ENCODE measurements at regions not wholly inside any gene's neighbourhood (a gene's known extent, or its start where the extent isn't known, plus 50 kb on each side); places are given as distances from the start of the nearest gene placed in this dataset.

- H3K9me3 ChIP-seq (ENCODE audit: low read length): no peaks in the 10 kb centered on the region
- no peaks in the 10 kb centered on the region for H3K27me3 ChIP-seq (ENCODE audit: insufficient read depth, low read length)
- H3K4me3 ChIP-seq (ENCODE audit: low read length): no peak overlapping the region
- no peaks in the 10 kb centered on the region for H3K4me1 ChIP-seq (ENCODE audit: insufficient read depth, low read length)
- no peak overlapping the region for H2AFZ ChIP-seq (ENCODE audit: low read depth, low read length)
- H3K36me3 ChIP-seq (ENCODE audit: insufficient read depth, low read length): no peaks in the 10 kb centered on the region
Measured at GRCh38 chr4:176882206-176882605, 89.5 kb upstream of the VEGFC start.

- no peaks in the 10 kb centered on the region for H3K27me3 ChIP-seq (ENCODE audit: insufficient read depth, low read length)
- no peak overlapping the region for H3K4me3 ChIP-seq (ENCODE audit: low read length)
- no peaks in the 10 kb centered on the region for H3K4me1 ChIP-seq (ENCODE audit: insufficient read depth, low read length)
- H3K36me3 ChIP-seq (ENCODE audit: insufficient read depth, low read length): no peaks in the 10 kb centered on the region
- H2AFZ ChIP-seq (ENCODE audit: low read depth, low read length): no peak overlapping the region
- no peaks in the 10 kb centered on the region for H3K9me3 ChIP-seq (ENCODE audit: low read length)
Measured at GRCh38 chr4:176883108-176883550, 90.4 kb upstream of the VEGFC start.

GRCh38 chr4:176883681-176884418, 91.1 kb upstream of the VEGFC start:
- Histone ChIP-seq H3K9me3 (ENCODE audit: low read length) (no peaks in the 10 kb centered on the region), H3K27me3 (ENCODE audit: insufficient read depth, low read length) (no peaks in the 10 kb centered on the region), H3K4me1 (ENCODE audit: insufficient read depth, low read length) (no peaks in the 10 kb centered on the region), H2AFZ (ENCODE audit: low read depth, low read length) (no peak overlapping the region), H3K36me3 (ENCODE audit: insufficient read depth, low read length) (no peaks in the 10 kb centered on the region), H3K4me3 (ENCODE audit: low read length) (no peak overlapping the region)

- Histone ChIP-seq H3K4me3 (ENCODE audit: low read length) (no peak overlapping the region), H3K4me1 (ENCODE audit: insufficient read depth, low read length) (no peaks in the 10 kb centered on the region), H3K27me3 (ENCODE audit: insufficient read depth, low read length) (no peaks in the 10 kb centered on the region), H2AFZ (ENCODE audit: low read depth, low read length) (no peak overlapping the region), H3K36me3 (ENCODE audit: insufficient read depth, low read length) (no peaks in the 10 kb centered on the region), H3K9me3 (ENCODE audit: low read length) (no peaks in the 10 kb centered on the region)
Measured at GRCh38 chr4:176885224-176885623, 92.5 kb upstream of the VEGFC start.

GRCh38 chr4:176886135-176886534, 93.4 kb upstream of the VEGFC start:
- H3K36me3 ChIP-seq (ENCODE audit: insufficient read depth, low read length): no peaks in the 10 kb centered on the region
- no peaks in the 10 kb centered on the region for H3K9me3 ChIP-seq (ENCODE audit: low read length)
- no peaks in the 10 kb centered on the region for H3K27me3 ChIP-seq (ENCODE audit: insufficient read depth, low read length)
- H3K4me1 ChIP-seq (ENCODE audit: insufficient read depth, low read length): no peaks in the 10 kb centered on the region
- no peak overlapping the region for H3K4me3 ChIP-seq (ENCODE audit: low read length)
- no peak overlapping the region for H2AFZ ChIP-seq (ENCODE audit: low read depth, low read length)

- Histone ChIP-seq H3K4me1 (ENCODE audit: insufficient read depth, low read length) (no peaks in the 10 kb centered on the region), H2AFZ (ENCODE audit: low read depth, low read length) (no peak overlapping the region), H3K9me3 (ENCODE audit: low read length) (no peaks in the 10 kb centered on the region), H3K27me3 (ENCODE audit: insufficient read depth, low read length) (no peaks in the 10 kb centered on the region), H3K4me3 (ENCODE audit: low read length) (no peak overlapping the region), H3K36me3 (ENCODE audit: insufficient read depth, low read length) (no peaks in the 10 kb centered on the region)
Measured at GRCh38 chr4:176889776-176890175, 97.1 kb upstream of the VEGFC start.

GRCh38 chr4:176894498-176894897, 101.8 kb upstream of the VEGFC start:
- no peak overlapping the region for H3K4me3 ChIP-seq (ENCODE audit: low read length)
- peaks cover 7% of the 10 kb centered on the region for H3K4me1 ChIP-seq (ENCODE audit: insufficient read depth, low read length)
- no peaks in the 10 kb centered on the region for H3K9me3 ChIP-seq (ENCODE audit: low read length)
- H2AFZ ChIP-seq (ENCODE audit: low read depth, low read length): no peak overlapping the region
- H3K27me3 ChIP-seq (ENCODE audit: insufficient read depth, low read length): no peaks in the 10 kb centered on the region
- H3K36me3 ChIP-seq (ENCODE audit: insufficient read depth, low read length): no peaks in the 10 kb centered on the region

- H3K4me1 ChIP-seq (ENCODE audit: insufficient read depth, low read length): peaks cover 7% of the 10 kb centered on the region
- H3K27me3 ChIP-seq (ENCODE audit: insufficient read depth, low read length): no peaks in the 10 kb centered on the region
- H3K4me3 ChIP-seq (ENCODE audit: low read length): no peak overlapping the region
- no peaks in the 10 kb centered on the region for H3K36me3 ChIP-seq (ENCODE audit: insufficient read depth, low read length)
- H3K9me3 ChIP-seq (ENCODE audit: low read length): no peaks in the 10 kb centered on the region
- H2AFZ ChIP-seq (ENCODE audit: low read depth, low read length): peak overlapping the region; percentile 55
Measured at GRCh38 chr4:176896211-176896610, 103.5 kb upstream of the VEGFC start.

- Histone ChIP-seq H3K4me3 (ENCODE audit: low read length) (no peak overlapping the region), H3K4me1 (ENCODE audit: insufficient read depth, low read length) (peaks cover 7% of the 10 kb centered on the region), H2AFZ (ENCODE audit: low read depth, low read length) (no peak overlapping the region), H3K36me3 (ENCODE audit: insufficient read depth, low read length) (no peaks in the 10 kb centered on the region), H3K9me3 (ENCODE audit: low read length) (no peaks in the 10 kb centered on the region), H3K27me3 (ENCODE audit: insufficient read depth, low read length) (no peaks in the 10 kb centered on the region)
Measured at GRCh38 chr4:176897226-176897625, 104.5 kb upstream of the VEGFC start.

- Histone ChIP-seq H3K4me3 (ENCODE audit: low read length) (no peak overlapping the region), H3K9me3 (ENCODE audit: low read length) (no peaks in the 10 kb centered on the region), H3K27me3 (ENCODE audit: insufficient read depth, low read length) (no peaks in the 10 kb centered on the region), H2AFZ (ENCODE audit: low read depth, low read length) (no peak overlapping the region), H3K4me1 (ENCODE audit: insufficient read depth, low read length) (peaks cover 7% of the 10 kb centered on the region), H3K36me3 (ENCODE audit: insufficient read depth, low read length) (no peaks in the 10 kb centered on the region)
Measured at GRCh38 chr4:176898791-176899190, 106.1 kb upstream of the VEGFC start.

GRCh38 chr4:176902710-176903323, 110.1 kb upstream of the VEGFC start:
- no peak overlapping the region for H3K4me3 ChIP-seq (ENCODE audit: low read length)
- H3K27me3 ChIP-seq (ENCODE audit: insufficient read depth, low read length): no peaks in the 10 kb centered on the region
- H2AFZ ChIP-seq (ENCODE audit: low read depth, low read length): no peak overlapping the region
- no peaks in the 10 kb centered on the region for H3K36me3 ChIP-seq (ENCODE audit: insufficient read depth, low read length)
- no peaks in the 10 kb centered on the region for H3K4me1 ChIP-seq (ENCODE audit: insufficient read depth, low read length)
- no peaks in the 10 kb centered on the region for H3K9me3 ChIP-seq (ENCODE audit: low read length)

- Histone ChIP-seq H3K27me3 (ENCODE audit: insufficient read depth, low read length) (no peaks in the 10 kb centered on the region), H3K9me3 (ENCODE audit: low read length) (no peaks in the 10 kb centered on the region), H3K4me1 (ENCODE audit: insufficient read depth, low read length) (no peaks in the 10 kb centered on the region), H3K4me3 (ENCODE audit: low read length) (no peak overlapping the region), H3K36me3 (ENCODE audit: insufficient read depth, low read length) (no peaks in the 10 kb centered on the region), H2AFZ (ENCODE audit: low read depth, low read length) (no peak overlapping the region)
Measured at GRCh38 chr4:176906709-176907108, 114.0 kb upstream of the VEGFC start.

- Histone ChIP-seq H3K27me3 (ENCODE audit: insufficient read depth, low read length) (no peaks in the 10 kb centered on the region), H2AFZ (ENCODE audit: low read depth, low read length) (no peak overlapping the region), H3K9me3 (ENCODE audit: low read length) (no peaks in the 10 kb centered on the region), H3K4me1 (ENCODE audit: insufficient read depth, low read length) (no peaks in the 10 kb centered on the region), H3K4me3 (ENCODE audit: low read length) (no peak overlapping the region), H3K36me3 (ENCODE audit: insufficient read depth, low read length) (no peaks in the 10 kb centered on the region)
Measured at GRCh38 chr4:176910646-176911045, 117.9 kb upstream of the VEGFC start.

- Histone ChIP-seq H3K4me3 (ENCODE audit: low read length) (no peak overlapping the region), H3K36me3 (ENCODE audit: insufficient read depth, low read length) (no peaks in the 10 kb centered on the region), H3K9me3 (ENCODE audit: low read length) (no peaks in the 10 kb centered on the region), H3K4me1 (ENCODE audit: insufficient read depth, low read length) (no peaks in the 10 kb centered on the region), H2AFZ (ENCODE audit: low read depth, low read length) (no peak overlapping the region), H3K27me3 (ENCODE audit: insufficient read depth, low read length) (no peaks in the 10 kb centered on the region)
Measured at GRCh38 chr4:176919631-176920030, 126.9 kb upstream of the VEGFC start.

All from neuron (in vitro differentiated cells).